Spleen (tissue), 7 donors: ENCODE measurements at regions not wholly inside any gene's neighbourhood (a gene's known extent, or its start where the extent isn't known, plus 50 kb on each side); places are given as distances from the start of the nearest gene placed in this dataset.

Experiments used
- CTCF ChIP-seq, 11 experiments: fragments of 200-600 bp in 7 of 11; fragments of 450-650 bp in 4 of 11; sonication (generic) in 4 of 11; IDR thresholded peaks in 8 of 11; conservative IDR thresholded peaks in 3 of 11; 1 replicate in 7 of 11; 2 replicates in 4 of 11; pipeline versions ENCODE4 v1.4.0 to v1.8.0; 2016 to 2021; ENCODE audit warnings: antibody characterized with exemption in 11 of 11, inconsistent platforms in 4 of 11, mild to moderate bottlenecking in 1 of 11
- POLR2A ChIP-seq, 3 donors: fragments of 450-650 bp; IDR thresholded peaks; one replicate each; pipeline ENCODE4 v1.5.1; 2017; ENCODE audit warnings: antibody characterized with exemption in 3 of 3, mild to moderate bottlenecking in 1 of 3
- donor health status: DM: no; HTN: no; CAD: no; lungs with moderate emphysema.
- donor health status: DM: no; HTN: no; CAD: no.
- donor health status: DM: no; HTN: no; CAD: no.

GRCh38 chr3:64916937-64917336, 229.1 kb upstream of the ADAMTS9 start:
- TF ChIP-seq CTCF (IDR thresholded peaks at IDR 0.05 in 8 of 11, conservative IDR thresholded peaks at IDR 0.05 in 3 of 11): no peak
- TF ChIP-seq POLR2A (IDR thresholded peaks at IDR 0.05): no peak
